ENCODE measurements at regions not wholly inside any gene's neighbourhood (a gene's known extent, or its start where the extent isn't known, plus 50 kb on each side); places are given as distances from the start of the nearest gene placed in this dataset.

- TF ChIP-seq TCF12 (IDR thresholded peaks at IDR 0.05; ENCODE audit: low read depth), result no peak
- TF ChIP-seq RAD21 (IDR thresholded peaks at IDR 0.05; ENCODE audit: low read depth), result no peak
- no peak for TF ChIP-seq MAX (IDR thresholded peaks at IDR 0.05)
- no peak for TF ChIP-seq YY1 (IDR thresholded peaks at IDR 0.05; ENCODE audit: low read depth)
- no peak for TF ChIP-seq CEBPB (IDR thresholded peaks at IDR 0.05)
- no peak for TF ChIP-seq EP300 (IDR thresholded peaks at IDR 0.05; ENCODE audit: borderline replicate concordance)
- TF ChIP-seq REST (IDR thresholded peaks at IDR 0.05; ENCODE audit: low read depth), result no peak
- no peak for TF ChIP-seq CREB1 (IDR thresholded peaks at IDR 0.05; ENCODE audit: low read depth)
- TF ChIP-seq FOXM1 (IDR thresholded peaks at IDR 0.05; ENCODE audit: borderline replicate concordance, low read depth), result no peak
- no peak for TF ChIP-seq TAF1 (IDR thresholded peaks at IDR 0.05; ENCODE audit: low read depth)
- no peak for TF ChIP-seq NFIC (IDR thresholded peaks at IDR 0.05)
- TF ChIP-seq EGR1 (IDR thresholded peaks at IDR 0.05), result no peak
Observed at GRCh38 chr15:99481113-99481950, 84.5 kb upstream of the MEF2A start.

Measured in Ishikawa (cell line).